ENCODE measurements at regions not wholly inside any gene's neighbourhood (a gene's known extent, or its start where the extent isn't known, plus 50 kb on each side); places are given as distances from the start of the nearest gene placed in this dataset.

GRCh38 chr22:19574247-19574646, 50.0 kb upstream of the CLDN5 start:
- Histone ChIP-seq H3K36me3 (no peaks in the 10 kb centered on the region), H3K27ac (no peak overlapping the region), H3K27me3 (no peaks in the 10 kb centered on the region), H3K4me1 (peaks cover 10 to 37% (median 27%) of the 10 kb centered on the region in 10 experiments), H3K4me3 (no peak overlapping the region), H3K9me3 (replicated peaks in 1 of 11) (peaks cover 0 to 6% (median 0%) of the 10 kb centered on the region in 11 experiments; a peak in 1 of 22 replicates), H3K9ac (no peak overlapping the region), H3K4me2 (no peak overlapping the region), H4K20me1 (no peaks in the 10 kb centered on the region)
- no peak for TF ChIP-seq Cebpa-rat (IDR thresholded peaks at IDR 0.05)

DNA sequence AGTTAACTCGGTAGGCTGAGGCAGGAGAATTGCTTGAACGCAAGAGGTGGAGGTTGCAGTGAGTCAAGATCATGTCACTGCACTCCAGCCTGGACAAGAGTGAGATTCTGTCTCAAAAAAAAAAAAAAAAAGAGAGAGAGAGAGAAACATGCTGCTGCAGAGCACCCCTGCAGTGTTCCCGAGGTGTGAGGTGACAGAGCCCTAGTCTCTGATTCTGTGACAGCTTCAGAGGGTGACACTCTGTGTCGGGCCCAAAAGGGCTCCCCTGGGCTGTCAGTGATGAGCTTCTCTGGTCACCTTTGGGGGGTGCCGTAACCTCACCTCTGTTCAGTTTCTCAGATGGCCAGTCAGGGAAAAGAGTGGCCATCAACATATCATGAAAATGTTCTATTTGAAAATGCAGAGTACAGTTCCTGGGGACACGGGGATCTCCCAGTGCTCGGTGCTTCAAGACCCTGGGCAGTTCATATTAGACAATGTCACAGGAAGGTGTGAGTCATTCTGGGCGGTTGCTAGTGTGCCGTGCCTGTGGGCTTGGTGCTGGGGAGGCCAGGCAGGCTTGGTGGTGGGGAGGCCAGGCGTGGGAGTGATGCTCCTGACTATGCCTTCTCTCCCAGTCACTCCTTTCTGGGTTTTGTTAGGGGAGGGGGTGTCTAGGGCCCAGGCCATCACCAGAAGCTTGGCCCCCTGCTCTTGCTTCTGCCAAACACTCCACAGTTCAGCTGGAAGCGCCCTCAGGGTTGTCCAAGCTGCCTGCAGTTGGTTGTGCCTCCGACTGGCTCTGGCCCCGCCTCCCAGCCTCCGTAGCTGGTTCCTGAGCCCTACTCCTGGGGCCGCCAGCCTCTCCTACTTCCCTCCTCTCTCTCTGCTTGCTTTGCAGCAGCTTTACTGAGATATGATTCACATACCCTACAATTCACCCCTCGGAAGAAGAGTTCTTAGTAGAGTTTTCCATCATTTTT, 52.5 kb upstream of the CLDN5 start:
- H3K9me3 ChIP-seq (replicated peaks in 1 of 11): peaks cover 0 to 6% (median 0%) of the 10 kb centered on the region in 11 experiments; a peak in 1 of 22 replicates
- peak overlapping the region; percentile 21 to 77 (median 62) for H3K4me2 ChIP-seq
- no peaks in the 10 kb centered on the region for H4K20me1 ChIP-seq
- no peak for TF ChIP-seq Cebpa-rat (IDR thresholded peaks at IDR 0.05)
- H3K4me1 ChIP-seq: peaks cover 18 to 47% (median 36%) of the 10 kb centered on the region in 10 experiments
- H3K27me3 ChIP-seq: no peaks in the 10 kb centered on the region
- H3K36me3 ChIP-seq: no peaks in the 10 kb centered on the region
- peak overlapping the region in 3 of 11 experiments; percentile 18 to 46 (median 36); a peak in 5 of 22 replicates for H3K9ac ChIP-seq
- peak overlapping the region in 3 of 11 experiments; percentile 55 to 71 (median 62); a peak in 6 of 22 replicates for H3K27ac ChIP-seq
- peak overlapping the region in 1 of 10 experiments; percentile 33; a peak in 1 of 20 replicates for H3K4me3 ChIP-seq

- H3K36me3 ChIP-seq: no peaks in the 10 kb centered on the region
- H3K4me1 ChIP-seq: peaks cover 18 to 47% (median 36%) of the 10 kb centered on the region in 10 experiments
- no peak for TF ChIP-seq Cebpa-rat (IDR thresholded peaks at IDR 0.05)
- no peak overlapping the region; a peak in 1 of 20 replicates for H3K4me3 ChIP-seq
- H3K27ac ChIP-seq: peak overlapping the region in 3 of 11 experiments; percentile 40 to 71 (median 62); a peak in 6 of 22 replicates
- peaks cover 0 to 6% (median 0%) of the 10 kb centered on the region in 11 experiments; a peak in 1 of 22 replicates for H3K9me3 ChIP-seq (replicated peaks in 1 of 11)
- peak overlapping the region in 3 of 11 experiments; percentile 15 to 46 (median 36); a peak in 2 of 22 replicates for H3K9ac ChIP-seq
- H4K20me1 ChIP-seq: no peaks in the 10 kb centered on the region
- H3K27me3 ChIP-seq: no peaks in the 10 kb centered on the region
- H3K4me2 ChIP-seq: peak overlapping the region; percentile 21 to 77 (median 62)
Measured at GRCh38 chr22:19577422-19577966, 53.3 kb upstream of the CLDN5 start.

- Histone ChIP-seq H3K27ac (peak overlapping the region in 4 of 11 experiments; percentile 22 to 71 (median 61); a peak in 6 of 22 replicates), H4K20me1 (no peaks in the 10 kb centered on the region), H3K4me1 (peaks cover 18 to 47% (median 36%) of the 10 kb centered on the region in 10 experiments), H3K4me2 (peak overlapping the region; percentile 8 to 77 (median 57); a peak in 19 of 22 replicates), H3K9me3 (replicated peaks in 1 of 11) (peaks cover 0 to 6% (median 0%) of the 10 kb centered on the region in 11 experiments; a peak in 1 of 22 replicates), H3K9ac (peak overlapping the region in 2 of 11 experiments; percentile 13 to 15; a peak in 2 of 22 replicates), H3K36me3 (no peaks in the 10 kb centered on the region), H3K27me3 (no peaks in the 10 kb centered on the region), H3K4me3 (no peak overlapping the region)
- no peak for TF ChIP-seq Cebpa-rat (IDR thresholded peaks at IDR 0.05)
Measured at GRCh38 chr22:19578180-19579004, 54.2 kb upstream of the CLDN5 start.

DNA sequence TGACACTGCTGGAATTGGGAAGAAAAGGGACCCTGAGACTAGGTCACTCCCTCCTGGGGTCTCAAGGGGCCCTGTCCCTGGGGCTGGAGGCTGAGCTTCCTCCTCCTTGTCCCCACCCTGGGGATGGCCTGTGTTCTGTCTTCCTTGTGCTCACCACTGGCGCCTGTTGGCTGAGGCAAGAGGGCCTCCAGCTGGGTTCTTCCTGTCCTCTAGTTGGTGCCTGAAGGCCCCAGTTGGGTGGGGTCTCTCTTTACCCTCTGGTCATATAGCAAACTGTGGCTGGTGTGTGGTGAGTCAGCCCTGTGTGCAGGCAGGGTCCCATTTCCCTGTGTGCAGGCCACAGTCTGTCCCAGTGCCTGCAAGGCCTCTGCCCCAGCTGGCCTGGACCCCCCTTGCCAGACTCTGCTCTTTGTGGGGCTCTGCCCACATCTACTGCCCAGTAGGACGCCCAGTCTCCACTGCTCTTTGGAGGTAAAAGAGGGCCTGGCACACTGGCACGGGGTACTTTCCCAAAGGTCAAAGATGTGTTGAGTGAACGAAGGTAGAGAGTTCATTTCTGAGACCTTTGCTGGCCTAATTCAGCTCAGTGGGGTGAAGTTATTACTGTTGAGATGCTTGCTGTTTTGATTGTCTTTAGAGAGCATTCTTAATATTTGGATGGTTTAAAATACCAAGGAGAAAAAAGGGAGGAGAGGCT, 55.1 kb upstream of the CLDN5 start:
- peaks cover 0 to 1% (median 0%) of the 10 kb centered on the region in 11 experiments; a peak in 1 of 22 replicates for H3K9me3 ChIP-seq (replicated peaks in 1 of 11)
- peak overlapping the region; percentile 8 to 77 (median 57); a peak in 20 of 22 replicates for H3K4me2 ChIP-seq
- H3K27me3 ChIP-seq: no peaks in the 10 kb centered on the region
- TF ChIP-seq Cebpa-rat (IDR thresholded peaks at IDR 0.05): no peak
- H3K9ac ChIP-seq: peak overlapping the region in 2 of 11 experiments; percentile 13 to 15; a peak in 2 of 22 replicates
- H3K4me1 ChIP-seq: peaks cover 18 to 47% (median 36%) of the 10 kb centered on the region in 10 experiments
- H4K20me1 ChIP-seq: no peaks in the 10 kb centered on the region
- H3K27ac ChIP-seq: peak overlapping the region in 4 of 11 experiments; percentile 22 to 66 (median 61); a peak in 6 of 22 replicates
- no peaks in the 10 kb centered on the region for H3K36me3 ChIP-seq
- H3K4me3 ChIP-seq: no peak overlapping the region

- no peaks in the 10 kb centered on the region for H3K36me3 ChIP-seq
- no peak overlapping the region for H3K4me3 ChIP-seq
- H3K27me3 ChIP-seq: no peaks in the 10 kb centered on the region
- H3K9ac ChIP-seq: no peak overlapping the region
- peaks cover 18 to 47% (median 36%) of the 10 kb centered on the region in 10 experiments for H3K4me1 ChIP-seq
- H3K4me2 ChIP-seq: peak overlapping the region; percentile 8 to 77 (median 57); a peak in 20 of 22 replicates
- TF ChIP-seq Cebpa-rat (IDR thresholded peaks at IDR 0.05): no peak
- H3K9me3 ChIP-seq (replicated peaks in 1 of 11): no peaks in the 10 kb centered on the region
- H4K20me1 ChIP-seq: no peaks in the 10 kb centered on the region
- peak overlapping the region in 1 of 11 experiments; percentile 62; a peak in 1 of 22 replicates for H3K27ac ChIP-seq
Measured at GRCh38 chr22:19579880-19580279, 55.7 kb upstream of the CLDN5 start.

DNA sequence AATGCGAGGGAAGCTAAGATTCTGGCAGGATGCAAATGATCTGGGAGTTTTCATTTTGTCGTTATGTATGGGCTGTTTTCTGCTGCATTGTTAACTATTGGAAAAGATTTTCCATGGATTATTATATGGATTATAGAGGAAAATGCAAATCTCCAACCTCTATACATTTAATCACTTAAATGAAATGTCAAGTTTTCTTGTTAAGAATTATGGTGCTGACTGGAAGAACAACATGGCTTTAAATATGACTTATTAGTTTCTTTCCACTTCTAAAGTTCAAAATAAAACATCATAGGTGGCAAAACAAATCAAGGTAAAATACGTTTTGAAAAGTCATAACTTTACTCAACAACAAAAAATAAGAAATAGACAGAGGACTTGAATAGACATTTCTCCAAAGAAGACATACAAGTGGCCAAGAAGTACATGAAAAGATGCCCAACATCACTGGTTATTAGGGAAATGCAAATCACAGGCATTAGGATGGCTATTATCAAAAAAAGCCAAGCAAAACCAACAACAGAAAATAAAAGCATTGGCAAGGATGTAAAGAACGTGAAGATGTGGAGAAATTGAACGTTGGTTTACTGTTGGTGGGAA, 56.2 kb upstream of the CLDN5 start:
- TF ChIP-seq Cebpa-rat (IDR thresholded peaks at IDR 0.05): no peak
- Histone ChIP-seq H4K20me1 (no peaks in the 10 kb centered on the region), H3K9me3 (replicated peaks in 1 of 11) (no peaks in the 10 kb centered on the region), H3K4me3 (no peak overlapping the region), H3K4me1 (peaks cover 18 to 47% (median 36%) of the 10 kb centered on the region in 10 experiments), H3K4me2 (peak overlapping the region in 7 of 11 experiments; percentile 28 to 77 (median 73); a peak in 9 of 22 replicates), H3K36me3 (no peaks in the 10 kb centered on the region), H3K27me3 (no peaks in the 10 kb centered on the region), H3K9ac (no peak overlapping the region), H3K27ac (no peak overlapping the region)
